Thymus (tissue), 11 donors: ENCODE measurements at regions not wholly inside any gene's neighbourhood (a gene's known extent, or its start where the extent isn't known, plus 50 kb on each side); places are given as distances from the start of the nearest gene placed in this dataset.
A peak's percentile ranks its signal among the peaks of the same experiment; 100 is the strongest.

Experiments used
- DNase-seq, 9 donors: peaks; one replicate each; pipeline ENCODE4 v3.0.0-alpha.2; 2013; ENCODE audit warnings: low spot score in 9 of 9, low read depth in 6 of 9, missing footprints in 1 of 9
- H3K27ac ChIP-seq, 2 donors: one replicate each; pipeline ENCODE4 v1.5.1; 2013; ENCODE audit warnings: control low read depth in 1 of 2, low read depth in 1 of 2, low read length in 1 of 2, mild to moderate bottlenecking in 1 of 2, moderate library complexity in 1 of 2
- H3K27me3 ChIP-seq, 2 donors: one replicate each; pipeline ENCODE4 v1.5.1; 2013; ENCODE audit warnings: low read length in 1 of 2; ENCODE audit not compliant: control insufficient read depth in 2 of 2, insufficient read depth in 1 of 2
- H3K36me3 ChIP-seq, 2 donors: one replicate each; pipeline ENCODE4 v1.5.1; 2013; ENCODE audit warnings: low read length in 1 of 2, mild to moderate bottlenecking in 1 of 2, moderate library complexity in 1 of 2; ENCODE audit not compliant: control insufficient read depth in 2 of 2, insufficient read depth in 2 of 2
- H3K4me1 ChIP-seq, 2 donors: one replicate each; pipeline ENCODE4 v1.5.1; 2013; ENCODE audit warnings: low read length in 2 of 2; ENCODE audit not compliant: control insufficient read depth in 2 of 2, insufficient read depth in 2 of 2
- H3K4me3 ChIP-seq, 2 donors: one replicate each; pipeline ENCODE4 v1.5.1; 2013; ENCODE audit warnings: low read length in 2 of 2, control low read depth in 1 of 2, mild to moderate bottlenecking in 1 of 2
- H3K9me3 ChIP-seq, 2 donors: one replicate each; pipeline ENCODE4 v1.5.1; 2013; ENCODE audit warnings: low read length in 1 of 2, mild to moderate bottlenecking in 1 of 2; ENCODE audit not compliant: control insufficient read depth in 2 of 2, insufficient read depth in 1 of 2
- WGBS: extraction: QIAGEN DNeasy Blood & Tissue Kit; methylation state at CpG from one replicate; pipeline ENCODE4 v1.1.7; 2013; 5-methylcytosine and 5-hydroxymethylcytosine counted together
- donor health status: healthy.

GRCh38 chr5:68376935-68377334 lies 161.4 kb downstream of the PIK3R1 start:
- Histone ChIP-seq H3K9me3 (no peaks in the 10 kb centered on the region), H3K27ac (peak overlapping the region in 1 of 2 donors; percentile 49), H3K36me3 (no peaks in the 10 kb centered on the region), H3K27me3 (no peaks in the 10 kb centered on the region), H3K4me1 (peaks cover 21 to 38% of the 10 kb centered on the region in 2 donors), H3K4me3 (no peak overlapping the region)
- WGBS: 95% methylated on average over 6 of the region's 6 CpGs
- no peak for DNase-seq

GRCh38 chr5:68377733-68378132 lies 162.2 kb downstream of the PIK3R1 start:
- 97% methylated on average over 4 of the region's 4 CpGs for WGBS

GRCh38 chr5:68378204-68378820 lies 162.8 kb downstream of the PIK3R1 start:
- DNase-seq: peak in 3 of 9 donors; percentile 35 to 65 (median 44)
- Histone ChIP-seq H3K36me3 (no peaks in the 10 kb centered on the region), H3K4me1 (peaks cover 21 to 38% of the 10 kb centered on the region in 2 donors), H3K4me3 (no peak overlapping the region), H3K27me3 (no peaks in the 10 kb centered on the region), H3K9me3 (no peaks in the 10 kb centered on the region), H3K27ac (peak overlapping the region; percentile 13 to 28)
- 19% methylated on average over 3 of the region's 3 CpGs for WGBS

More at GRCh38 chr5:68377733-68378132, 162.2 kb downstream of the PIK3R1 start:
- no peak for DNase-seq
- H3K27ac ChIP-seq: peak overlapping the region in 1 of 2 donors; percentile 36
- no peak overlapping the region for H3K4me3 ChIP-seq
- H3K36me3 ChIP-seq: no peaks in the 10 kb centered on the region
- no peaks in the 10 kb centered on the region for H3K27me3 ChIP-seq
- peaks cover 21 to 38% of the 10 kb centered on the region in 2 donors for H3K4me1 ChIP-seq
- H3K9me3 ChIP-seq: no peaks in the 10 kb centered on the region

- WGBS: 95% methylated on average over 3 of the region's 3 CpGs
- no peaks in the 10 kb centered on the region for H3K27me3 ChIP-seq
- H3K4me3 ChIP-seq: no peak overlapping the region
- no peaks in the 10 kb centered on the region for H3K9me3 ChIP-seq
- no peaks in the 10 kb centered on the region for H3K36me3 ChIP-seq
- H3K4me1 ChIP-seq: peaks cover 21 to 38% of the 10 kb centered on the region in 2 donors
- DNase-seq: no peak
- H3K27ac ChIP-seq: no peak overlapping the region
Measured at GRCh38 chr5:68379275-68380036, 163.9 kb downstream of the PIK3R1 start.

GRCh38 chr5:68380078-68380477 lies 164.5 kb downstream of the PIK3R1 start:
- Histone ChIP-seq H3K36me3 (no peaks in the 10 kb centered on the region), H3K27ac (no peak overlapping the region), H3K27me3 (no peaks in the 10 kb centered on the region), H3K4me3 (no peak overlapping the region), H3K4me1 (peaks cover 22 to 38% of the 10 kb centered on the region in 2 donors), H3K9me3 (no peaks in the 10 kb centered on the region)
- WGBS: 15% methylated on average over 2 of the region's 2 CpGs
- DNase-seq: no peak

- peak in 1 of 9 donors; percentile 52 for DNase-seq
- 40% methylated on average over 3 of the region's 3 CpGs for WGBS
- Histone ChIP-seq H3K9me3 (no peaks in the 10 kb centered on the region), H3K4me1 (peaks cover 23 to 38% of the 10 kb centered on the region in 2 donors), H3K27me3 (no peaks in the 10 kb centered on the region), H3K27ac (no peak overlapping the region), H3K4me3 (no peak overlapping the region), H3K36me3 (no peaks in the 10 kb centered on the region)
Measured at GRCh38 chr5:68381060-68381459, 165.5 kb downstream of the PIK3R1 start.

GRCh38 chr5:68381909-68382308 lies 166.4 kb downstream of the PIK3R1 start:
- no peak overlapping the region for H3K27ac ChIP-seq
- no peak overlapping the region for H3K4me3 ChIP-seq
- no peaks in the 10 kb centered on the region for H3K36me3 ChIP-seq
- 91% methylated on average over 3 of the region's 3 CpGs for WGBS
- H3K27me3 ChIP-seq: no peaks in the 10 kb centered on the region
- H3K9me3 ChIP-seq: no peaks in the 10 kb centered on the region
- H3K4me1 ChIP-seq: peaks cover 23 to 38% of the 10 kb centered on the region in 2 donors
- no peak for DNase-seq

GRCh38 chr5:68382640-68383039 lies 167.1 kb downstream of the PIK3R1 start:
- Histone ChIP-seq H3K4me1 (peaks cover 22 to 36% of the 10 kb centered on the region in 2 donors), H3K4me3 (no peak overlapping the region), H3K36me3 (no peaks in the 10 kb centered on the region), H3K27me3 (no peaks in the 10 kb centered on the region), H3K27ac (peak overlapping the region in 1 of 2 donors; percentile 36), H3K9me3 (no peaks in the 10 kb centered on the region)
- no peak for DNase-seq

GRCh38 chr5:68383888-68384310 lies 168.3 kb downstream of the PIK3R1 start:
- Histone ChIP-seq H3K4me3 (no peak overlapping the region), H3K36me3 (no peaks in the 10 kb centered on the region), H3K27me3 (no peaks in the 10 kb centered on the region), H3K9me3 (no peaks in the 10 kb centered on the region), H3K27ac (no peak overlapping the region), H3K4me1 (peaks cover 13 to 24% of the 10 kb centered on the region in 2 donors)
- no peak for DNase-seq
- 93% methylated on average over 2 of the region's 2 CpGs for WGBS
